RWPE2 (cell line): ENCODE measurements at regions not wholly inside any gene's neighbourhood (a gene's known extent, or its start where the extent isn't known, plus 50 kb on each side); places are given as distances from the start of the nearest gene placed in this dataset.

Source experiments
- ATAC-seq: fragments of 200-7000 bp; cut with Tn5 transposase; 3 replicates; pipeline ENCODE4 v1.9.1; 2021; ENCODE audit warnings: low read depth
- DNase-seq: peaks from one replicate; pipeline ENCODE4 v3.0.0-alpha.2; 2020; ENCODE audit warnings: low spot score
- H3K27ac ChIP-seq: fragments of 450-650 bp; 2 replicates; pipeline ENCODE4 v1.5.1; 2017; ENCODE audit warnings: mild to moderate bottlenecking; ENCODE audit not compliant: poor library complexity, severe bottlenecking
- H3K27me3 ChIP-seq: fragments of 250-450 bp; sonication (Bioruptor Pico); 2 replicates; pipeline ENCODE4 v1.5.1; 2021; ENCODE audit warnings: mild to moderate bottlenecking, moderate library complexity; ENCODE audit not compliant: insufficient read depth, poor library complexity, severe bottlenecking
- H3K36me3 ChIP-seq: fragments of 250-450 bp; sonication (Bioruptor Pico); 2 replicates; pipeline ENCODE4 v1.5.1; 2020; ENCODE audit warnings: low read depth, mild to moderate bottlenecking, moderate library complexity
- H3K4me1 ChIP-seq: fragments of 250-450 bp; sonication (Bioruptor Pico); 2 replicates; pipeline ENCODE4 v1.5.1; 2021; ENCODE audit warnings: mild to moderate bottlenecking, moderate library complexity; ENCODE audit not compliant: insufficient read depth, poor library complexity, severe bottlenecking
- H3K4me3 ChIP-seq: fragments of 250-450 bp; sonication (Bioruptor Pico); 2 replicates; pipeline ENCODE4 v1.5.1; 2021; ENCODE audit warnings: mild to moderate bottlenecking, moderate library complexity; ENCODE audit not compliant: severe bottlenecking
- H3K9me3 ChIP-seq: fragments of 250-450 bp; sonication (Bioruptor Pico); 2 replicates; pipeline ENCODE4 v1.5.1; 2021; ENCODE audit warnings: mild to moderate bottlenecking, moderate library complexity; ENCODE audit not compliant: severe bottlenecking
- CTCF ChIP-seq: fragments of 450-650 bp; IDR thresholded peaks from one replicate; pipeline ENCODE4 v1.5.1; 2017; ENCODE audit warnings: mild to moderate bottlenecking, moderate library complexity; ENCODE audit not compliant: poor library complexity, severe bottlenecking

GRCh38 chr20:21944227-21944626 is 238.8 kb downstream of the PAX1 start:
- no peak for DNase-seq
- Histone ChIP-seq H3K27ac (no peak overlapping the region), H3K4me3 (no peak overlapping the region), H3K9me3 (no peaks in the 10 kb centered on the region), H3K36me3 (no peaks in the 10 kb centered on the region), H3K4me1 (no peaks in the 10 kb centered on the region), H3K27me3 (no peaks in the 10 kb centered on the region)
- no peak for TF ChIP-seq CTCF
- ATAC-seq = no peak

- ATAC-seq (no peak), DNase-seq (no peak)
- Histone ChIP-seq H3K4me1 (no peaks in the 10 kb centered on the region), H3K4me3 (no peak overlapping the region), H3K27ac (no peak overlapping the region), H3K36me3 (no peaks in the 10 kb centered on the region), H3K9me3 (no peaks in the 10 kb centered on the region), H3K27me3 (no peaks in the 10 kb centered on the region)
- no peak for TF ChIP-seq CTCF
These were observed 236.7 kb downstream of the PAX1 start for GRCh38 chr20:21941941-21942805.

- Histone ChIP-seq H3K27ac (no peak overlapping the region), H3K9me3 (no peaks in the 10 kb centered on the region), H3K4me1 (no peaks in the 10 kb centered on the region), H3K4me3 (no peak overlapping the region), H3K36me3 (no peaks in the 10 kb centered on the region), H3K27me3 (no peaks in the 10 kb centered on the region)
- TF ChIP-seq CTCF = no peak
- DNase-seq = no peak
- ATAC-seq = no peak
These were observed 231.4 kb downstream of the PAX1 start for GRCh38 chr20:21936720-21937380.

- no peak for TF ChIP-seq CTCF
- no peaks in the 10 kb centered on the region for H3K9me3 ChIP-seq
- no peaks in the 10 kb centered on the region for H3K4me1 ChIP-seq
- no peaks in the 10 kb centered on the region for H3K36me3 ChIP-seq
- H3K4me3 ChIP-seq = no peak overlapping the region
- H3K27ac ChIP-seq = no peak overlapping the region
- ATAC-seq (no peak), DNase-seq (no peak)
- no peaks in the 10 kb centered on the region for H3K27me3 ChIP-seq
These were observed 230.8 kb downstream of the PAX1 start for GRCh38 chr20:21936261-21936660.

- no peak for TF ChIP-seq CTCF
- DNase-seq (no peak), ATAC-seq (no peak)
- H3K27ac ChIP-seq = no peak overlapping the region
- no peaks in the 10 kb centered on the region for H3K27me3 ChIP-seq
- H3K4me3 ChIP-seq = no peak overlapping the region
- no peaks in the 10 kb centered on the region for H3K36me3 ChIP-seq
- H3K9me3 ChIP-seq = no peaks in the 10 kb centered on the region
- H3K4me1 ChIP-seq = no peaks in the 10 kb centered on the region
These were observed 228.1 kb downstream of the PAX1 start for GRCh38 chr20:21933526-21933925.
